Caco-2 (cell line): ENCODE measurements at regions not wholly inside any gene's neighbourhood (a gene's known extent, or its start where the extent isn't known, plus 50 kb on each side); places are given as distances from the start of the nearest gene placed in this dataset.

Source experiments
- BruUV-seq: library from RNA; stranded (reverse); fragments of 400-500 nt; replicated peaks from 2 replicates; lab custom pipeline; 2021; lab: Mats Ljungman, UMichigan
- CTCF ChIA-PET: fragments of 300-600 bp; sonication (Branson Sonifier 250); formaldehyde crosslinking; loops from one replicate; lab custom pipeline; 2022; ENCODE audit warnings: antibody characterized with exemption; lab: Charles Lee
- POLR2A ChIA-PET: fragments of 300-600 bp; sonication (Branson Sonifier 250); formaldehyde crosslinking; loops from one replicate; lab custom pipeline; 2022; ENCODE audit warnings: antibody characterized with exemption; lab: Charles Lee
- DNase-seq, 2 experiments: peaks; one replicate each; pipeline versions ENCODE4 v3.0.0 to v3.0.0-alpha.2; 2020 to 2022
- H3K27me3 ChIP-seq: replicated peaks from 2 replicates; pipeline ENCODE4 v1.6.0; 2011; ENCODE audit warnings: low read length; ENCODE audit not compliant: control insufficient read depth, insufficient read depth
- H3K36me3 ChIP-seq: 2 replicates; pipeline ENCODE4 v1.5.1; 2011; ENCODE audit warnings: low read length; ENCODE audit not compliant: control insufficient read depth, insufficient read depth
- H3K4me1 ChIP-seq: fragments of 250-450 bp; sonication (Bioruptor Pico); 2 replicates; pipeline ENCODE4 v1.5.1; 2020; ENCODE audit warnings: mild to moderate bottlenecking
- H3K4me3 ChIP-seq: 2 replicates; pipeline ENCODE4 v1.5.1; 2011; ENCODE audit warnings: low read depth, mild to moderate bottlenecking, control low read depth, low read length
- H3K9me3 ChIP-seq: fragments of 250-450 bp; sonication (Bioruptor Pico); 2 replicates; pipeline ENCODE4 v1.5.1; 2020; ENCODE audit warnings: mild to moderate bottlenecking, moderate library complexity
- H3K27ac Mint-ChIP-seq: one replicate; pipeline ENCODE4 v1.8.0; 2022; ENCODE audit warnings: mixed read lengths; ENCODE audit not compliant: unreplicated experiment
- H3K27me3 Mint-ChIP-seq: one replicate; pipeline ENCODE4 v1.8.0; 2022; ENCODE audit warnings: mixed read lengths; ENCODE audit not compliant: insufficient read depth, unreplicated experiment
- H3K36me3 Mint-ChIP-seq: one replicate; pipeline ENCODE4 v1.8.0; 2022; ENCODE audit warnings: mild to moderate bottlenecking, mixed read lengths; ENCODE audit not compliant: insufficient read depth, unreplicated experiment
- H3K4me1 Mint-ChIP-seq: one replicate; pipeline ENCODE4 v1.8.0; 2022; ENCODE audit warnings: low read depth, mixed read lengths; ENCODE audit not compliant: unreplicated experiment
- H3K4me3 Mint-ChIP-seq: one replicate; pipeline ENCODE4 v1.8.0; 2022; ENCODE audit warnings: mild to moderate bottlenecking, moderate library complexity, mixed read lengths; ENCODE audit not compliant: unreplicated experiment
- H3K9me3 Mint-ChIP-seq: one replicate; pipeline ENCODE4 v1.8.0; 2022; ENCODE audit warnings: mixed read lengths; ENCODE audit not compliant: unreplicated experiment
- intact Hi-C: fragments of 100-400 bp; cut with micrococcal nuclease; formaldehyde crosslinking; loops from one replicate; pipeline ENCODE4 v1.10.0; 2022; ENCODE audit not compliant: unreplicated experiment
- TF ChIP-seq, protein P1 (sequence below), 2 experiments: fragments of 200-600 bp in 1 of 2; IDR thresholded peaks; 1 replicate in 1 of 2; 2 replicates in 1 of 2; pipeline versions ENCODE4 v1.5.1 to v1.8.0; 2011 to 2022; ENCODE audit warnings: antibody characterized with exemption in 1 of 2, control low read depth in 1 of 2, inconsistent platforms in 1 of 2, low read depth in 1 of 2, low read length in 1 of 2, mild to moderate bottlenecking in 1 of 2, moderate library complexity in 1 of 2; ENCODE audit not compliant: insufficient read depth in 1 of 2, severe bottlenecking in 1 of 2, unreplicated experiment in 1 of 2

GRCh38 chr4:64598066-64598465 is 188.8 kb upstream of the TECRL start:
- Histone ChIP-seq H3K4me1 (no peaks in the 10 kb centered on the region), H3K36me3 (no peaks in the 10 kb centered on the region), H3K9me3 (no peaks in the 10 kb centered on the region), H3K27me3 (no peaks in the 10 kb centered on the region), H3K4me3 (no peak overlapping the region)
- no TSS peak for BruUV-seq
- H3K36me3 Mint-ChIP-seq = no peaks in the 10 kb centered on the region
- DNase-seq = no peak
- TF ChIP-seq, protein P1, sequence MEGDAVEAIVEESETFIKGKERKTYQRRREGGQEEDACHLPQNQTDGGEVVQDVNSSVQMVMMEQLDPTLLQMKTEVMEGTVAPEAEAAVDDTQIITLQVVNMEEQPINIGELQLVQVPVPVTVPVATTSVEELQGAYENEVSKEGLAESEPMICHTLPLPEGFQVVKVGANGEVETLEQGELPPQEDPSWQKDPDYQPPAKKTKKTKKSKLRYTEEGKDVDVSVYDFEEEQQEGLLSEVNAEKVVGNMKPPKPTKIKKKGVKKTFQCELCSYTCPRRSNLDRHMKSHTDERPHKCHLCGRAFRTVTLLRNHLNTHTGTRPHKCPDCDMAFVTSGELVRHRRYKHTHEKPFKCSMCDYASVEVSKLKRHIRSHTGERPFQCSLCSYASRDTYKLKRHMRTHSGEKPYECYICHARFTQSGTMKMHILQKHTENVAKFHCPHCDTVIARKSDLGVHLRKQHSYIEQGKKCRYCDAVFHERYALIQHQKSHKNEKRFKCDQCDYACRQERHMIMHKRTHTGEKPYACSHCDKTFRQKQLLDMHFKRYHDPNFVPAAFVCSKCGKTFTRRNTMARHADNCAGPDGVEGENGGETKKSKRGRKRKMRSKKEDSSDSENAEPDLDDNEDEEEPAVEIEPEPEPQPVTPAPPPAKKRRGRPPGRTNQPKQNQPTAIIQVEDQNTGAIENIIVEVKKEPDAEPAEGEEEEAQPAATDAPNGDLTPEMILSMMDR (IDR thresholded peaks at IDR 0.05; ENCODE audit: insufficient read depth in 1 of 2, low read depth in 1 of 2, low read length in 1 of 2, severe bottlenecking in 1 of 2, unreplicated experiment in 1 of 2) = no peak
- POLR2A ChIA-PET = no interaction called here
- no peaks in the 10 kb centered on the region for H3K9me3 Mint-ChIP-seq
- no peaks in the 10 kb centered on the region for H3K27me3 Mint-ChIP-seq
- H3K4me1 Mint-ChIP-seq = no peaks in the 10 kb centered on the region
- intact Hi-C loops = no loop called here
- H3K27ac Mint-ChIP-seq = no peak overlapping the region
- H3K4me3 Mint-ChIP-seq = no peak overlapping the region
- CTCF ChIA-PET = no interaction called here

- no peak for DNase-seq
- POLR2A ChIA-PET = no interaction called here
- H3K27ac Mint-ChIP-seq = no peak overlapping the region
- no peaks in the 10 kb centered on the region for H3K4me1 Mint-ChIP-seq
- TF ChIP-seq, protein P1 (IDR thresholded peaks at IDR 0.05; ENCODE audit: insufficient read depth in 1 of 2, low read depth in 1 of 2, low read length in 1 of 2, severe bottlenecking in 1 of 2, unreplicated experiment in 1 of 2) = no peak
- peaks cover 3% of the 10 kb centered on the region for H3K27me3 Mint-ChIP-seq
- no peaks in the 10 kb centered on the region for H3K36me3 Mint-ChIP-seq
- no peaks in the 10 kb centered on the region for H3K9me3 Mint-ChIP-seq
- no TSS peak for BruUV-seq
- intact Hi-C loops = no loop called here
- Histone ChIP-seq H3K4me3 (no peak overlapping the region), H3K36me3 (no peaks in the 10 kb centered on the region), H3K9me3 (no peaks in the 10 kb centered on the region), H3K4me1 (no peaks in the 10 kb centered on the region), H3K27me3 (no peaks in the 10 kb centered on the region)
- no peak overlapping the region for H3K4me3 Mint-ChIP-seq
- CTCF ChIA-PET = no interaction called here
Observed at GRCh38 chr4:64594723-64595122, 185.5 kb upstream of the TECRL start.

DNA sequence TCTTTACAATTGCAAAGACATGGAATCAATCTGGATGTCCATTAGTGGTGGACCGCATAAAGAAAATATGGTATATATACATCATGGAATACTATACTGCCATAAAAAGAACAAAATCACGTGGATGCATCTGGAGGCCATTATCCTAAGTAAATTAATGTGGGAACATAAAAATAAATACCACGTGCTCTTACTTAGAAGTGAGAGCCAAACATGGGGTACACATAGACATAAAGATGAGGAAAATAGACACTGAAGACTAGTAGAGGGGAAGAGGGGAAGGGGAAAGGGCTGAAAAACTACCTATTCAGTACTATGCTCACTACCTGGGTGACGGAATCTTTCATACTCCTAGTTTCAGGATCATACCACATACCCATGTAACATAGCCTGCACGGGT is 179.3 kb upstream of the TECRL start:
- intact Hi-C loops = no loop called here
- TF ChIP-seq, protein P1 (IDR thresholded peaks at IDR 0.05; ENCODE audit: insufficient read depth in 1 of 2, low read depth in 1 of 2, low read length in 1 of 2, severe bottlenecking in 1 of 2, unreplicated experiment in 1 of 2) = no peak
- POLR2A ChIA-PET = no interaction called here
- Mint-ChIP-seq H3K4me3 (no peak overlapping the region), H3K27me3 (peaks cover 3% of the 10 kb centered on the region), H3K9me3 (no peaks in the 10 kb centered on the region), H3K4me1 (no peaks in the 10 kb centered on the region), H3K36me3 (no peaks in the 10 kb centered on the region), H3K27ac (no peak overlapping the region)
- Histone ChIP-seq H3K4me1 (no peaks in the 10 kb centered on the region), H3K27me3 (no peaks in the 10 kb centered on the region), H3K36me3 (no peaks in the 10 kb centered on the region), H3K9me3 (no peaks in the 10 kb centered on the region), H3K4me3 (no peak overlapping the region)
- no peak for DNase-seq
- BruUV-seq = no TSS peak
- CTCF ChIA-PET = no interaction called here
